GM18858 (cell line): ENCODE measurements at regions not wholly inside any gene's neighbourhood (a gene's known extent, or its start where the extent isn't known, plus 50 kb on each side); places are given as distances from the start of the nearest gene placed in this dataset.

Experiments
- ATAC-seq: cut with Tn5 transposase; IDR thresholded peaks from one replicate; pipeline ENCODE4 v1.9.1; 2021; ENCODE audit not compliant: unreplicated experiment

GRCh38 chr6:117165911-117166499 lies 99.4 kb upstream of the VGLL2 start:
- no peak for ATAC-seq

DNA sequence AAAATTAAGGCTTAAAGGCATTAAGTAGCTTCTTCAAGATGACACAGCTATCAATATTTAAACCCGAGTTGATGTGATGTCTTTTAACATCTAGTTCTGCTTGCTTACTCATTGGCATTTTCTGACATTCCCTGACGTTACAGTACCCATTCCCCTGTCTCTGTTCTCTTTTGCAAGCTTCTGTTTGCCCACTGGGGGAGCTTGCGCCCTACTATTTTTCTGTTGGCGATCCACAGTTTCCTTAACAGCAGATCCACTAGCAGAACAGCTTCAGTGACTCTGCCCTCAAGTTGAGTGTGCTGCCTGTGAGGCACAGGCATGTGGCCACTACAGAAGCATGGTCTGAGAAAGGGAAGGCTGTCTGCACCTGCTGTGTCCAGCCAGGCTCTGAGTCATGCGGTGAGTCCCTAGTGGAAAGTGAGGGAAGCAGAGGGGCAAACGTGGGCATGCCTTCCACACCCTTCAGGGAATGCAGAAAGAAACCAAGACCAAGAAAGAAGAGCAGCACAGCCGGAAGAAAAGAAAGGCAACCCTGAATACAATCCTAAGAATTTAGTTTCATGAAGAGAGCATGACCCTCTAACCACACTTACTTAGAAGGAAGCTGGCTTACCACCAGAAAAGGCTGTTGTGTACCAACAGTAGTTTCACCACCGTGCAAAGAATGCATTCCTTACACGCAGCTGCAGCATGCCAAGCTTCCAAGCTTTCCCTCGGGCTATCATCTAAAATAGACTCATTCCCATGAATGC lies 97.7 kb upstream of the VGLL2 start:
- no peak for ATAC-seq

GRCh38 chr6:117168296-117169063 lies 96.9 kb upstream of the VGLL2 start:
- ATAC-seq = no peak

- ATAC-seq = no peak
These were observed 96.2 kb upstream of the VGLL2 start for GRCh38 chr6:117169064-117169665.

- no peak for ATAC-seq
These were observed 95.5 kb upstream of the VGLL2 start for GRCh38 chr6:117169781-117170281.

DNA sequence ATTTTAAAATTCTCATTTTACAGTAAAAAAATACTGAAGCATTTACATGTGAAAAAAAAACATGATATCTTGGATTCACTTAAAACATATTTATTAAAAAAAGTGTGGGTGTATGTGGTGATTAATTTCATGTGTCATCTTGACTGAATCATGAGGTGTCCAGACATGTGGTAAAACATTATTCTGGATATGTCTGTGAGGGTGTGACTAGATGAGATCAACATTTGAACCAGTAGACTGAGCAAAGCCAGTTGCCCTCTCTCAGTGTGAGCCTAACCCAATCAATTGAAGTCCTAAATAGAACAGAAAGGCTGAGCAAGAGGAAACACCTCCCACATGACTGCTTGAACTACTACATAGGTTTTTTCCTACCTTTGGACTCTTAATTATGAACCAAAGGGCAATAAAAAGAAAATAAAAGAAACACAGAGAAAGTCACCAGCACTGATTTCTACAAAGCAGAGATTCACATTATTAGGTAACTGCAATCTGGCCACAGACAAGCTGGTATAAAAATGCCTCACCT lies 90.5 kb upstream of the VGLL2 start:
- no peak for ATAC-seq

DNA sequence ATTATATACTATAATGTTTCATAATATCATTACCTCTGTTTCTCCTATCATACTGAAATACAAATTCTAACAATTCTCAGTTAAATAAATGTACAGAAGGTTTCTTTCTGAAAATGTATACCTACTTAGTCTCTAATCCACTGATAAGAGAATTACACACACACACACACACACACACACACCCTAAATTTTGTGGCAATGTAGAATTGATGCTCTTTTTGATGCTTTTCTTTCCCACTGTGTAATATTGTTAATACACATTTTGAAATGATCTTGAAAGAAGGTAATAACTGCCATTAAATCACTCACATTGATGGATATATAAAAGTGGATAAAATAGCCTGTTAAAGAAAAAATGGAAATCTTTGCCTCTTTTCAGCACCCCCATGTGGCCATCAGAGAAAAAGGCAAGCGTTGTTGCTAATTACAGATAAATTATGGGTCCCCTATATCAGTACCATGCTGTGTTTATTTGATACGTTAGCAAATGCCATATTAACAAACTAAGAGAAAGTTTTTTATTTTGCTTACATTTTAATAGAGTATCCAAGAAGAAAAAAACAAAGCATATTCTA lies 76.6 kb upstream of the VGLL2 start:
- no peak for ATAC-seq

- no peak for ATAC-seq
These were observed 74.3 kb upstream of the VGLL2 start for GRCh38 chr6:117191009-117191408.

- no peak for ATAC-seq
These were observed 73.9 kb upstream of the VGLL2 start for GRCh38 chr6:117191448-117191847.

GRCh38 chr6:117194271-117194670 lies 71.1 kb upstream of the VGLL2 start:
- ATAC-seq = no peak

- no peak for ATAC-seq
These were observed 70.4 kb upstream of the VGLL2 start for GRCh38 chr6:117194978-117195377.

GRCh38 chr6:117195728-117196127 lies 69.6 kb upstream of the VGLL2 start:
- no peak for ATAC-seq

GRCh38 chr6:117200067-117200466 lies 65.3 kb upstream of the VGLL2 start:
- ATAC-seq = no peak

DNA sequence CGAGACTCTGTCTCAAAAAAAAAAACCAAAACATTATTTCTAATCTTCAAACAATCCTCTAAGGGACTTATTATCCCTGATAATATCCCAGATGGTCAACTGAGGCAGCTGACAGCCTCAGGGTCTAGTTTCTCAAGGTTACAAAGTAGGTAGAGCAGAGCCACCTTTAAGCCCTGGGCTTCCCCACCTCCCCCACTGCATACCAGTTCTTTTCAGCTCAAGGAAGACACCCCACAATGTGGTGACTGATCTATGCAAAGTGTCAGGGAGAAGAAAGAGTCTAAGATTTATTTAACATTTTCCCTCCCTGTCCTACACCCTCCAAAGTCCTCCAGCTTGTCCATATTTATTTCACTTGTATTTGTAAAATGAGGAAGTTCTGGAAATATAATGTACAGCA lies 60.5 kb upstream of the VGLL2 start:
- ATAC-seq = no peak

- no peak for ATAC-seq
These were observed 59.5 kb upstream of the VGLL2 start for GRCh38 chr6:117205876-117206275.

DNA sequence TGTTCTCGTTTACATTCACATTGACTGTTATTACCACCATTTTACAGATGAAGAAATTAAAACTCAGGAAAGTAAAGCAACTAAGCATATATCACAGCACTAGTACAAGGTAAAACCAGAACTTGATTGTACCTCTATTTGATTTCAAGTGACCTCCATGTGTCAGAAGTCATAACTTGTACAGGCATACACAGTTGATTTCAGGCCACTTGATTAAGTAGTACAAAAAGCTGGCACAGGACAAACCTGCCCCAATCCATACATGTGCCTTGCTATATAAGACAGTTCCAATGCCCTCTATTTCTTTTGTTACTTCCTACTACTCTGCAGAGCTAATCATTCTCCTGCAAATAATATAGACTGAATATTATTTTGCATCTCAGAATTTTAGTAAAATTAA lies 58.8 kb upstream of the VGLL2 start:
- no peak for ATAC-seq

GRCh38 chr6:117206944-117207687 lies 58.2 kb upstream of the VGLL2 start:
- ATAC-seq = no peak

GRCh38 chr6:117210279-117210678 lies 55.1 kb upstream of the VGLL2 start:
- no peak for ATAC-seq

GRCh38 chr6:117215353-117216090 lies 49.8 kb upstream of the VGLL2 start:
- no peak for ATAC-seq
